Activated CD4-positive, alpha-beta T cell treated with anti-CD3 and anti-CD28 coated beads for 24 hours (primary cell): ENCODE measurements at regions not wholly inside any gene's neighbourhood (a gene's known extent, or its start where the extent isn't known, plus 50 kb on each side); places are given as distances from the start of the nearest gene placed in this dataset.

Experiments used
- DNase-seq, 2 donors: peaks; one replicate each; pipeline ENCODE4 v3.0.0-alpha.2; 2020; ENCODE audit warnings: low read depth in 2 of 2

- DNase-seq, result no peak
These were observed 1050.0 kb upstream of the INTU start for GRCh38 chr4:126582737-126583136.

GRCh38 chr4:126583509-126583908 lies 1049.2 kb upstream of the INTU start:
- no peak for DNase-seq

DNA sequence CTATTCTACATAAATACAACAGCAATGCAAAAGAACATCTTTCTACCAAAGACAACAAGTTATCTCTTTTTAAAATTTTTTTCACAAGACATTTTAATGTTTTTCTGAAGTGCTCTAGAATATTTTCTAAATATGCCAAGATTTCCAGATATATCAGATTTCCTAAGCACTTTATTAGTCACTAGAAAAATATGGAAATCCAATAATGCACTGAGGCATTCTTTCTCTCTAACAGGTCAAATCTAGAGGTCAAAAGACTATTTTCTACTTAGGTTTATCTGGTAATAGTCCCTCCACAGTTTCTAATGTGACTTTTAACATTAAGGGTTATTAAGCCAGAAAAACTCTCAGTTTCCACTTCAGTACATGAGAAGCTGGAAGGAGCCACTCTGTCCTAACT lies 1041.2 kb upstream of the INTU start:
- no peak for DNase-seq

DNA sequence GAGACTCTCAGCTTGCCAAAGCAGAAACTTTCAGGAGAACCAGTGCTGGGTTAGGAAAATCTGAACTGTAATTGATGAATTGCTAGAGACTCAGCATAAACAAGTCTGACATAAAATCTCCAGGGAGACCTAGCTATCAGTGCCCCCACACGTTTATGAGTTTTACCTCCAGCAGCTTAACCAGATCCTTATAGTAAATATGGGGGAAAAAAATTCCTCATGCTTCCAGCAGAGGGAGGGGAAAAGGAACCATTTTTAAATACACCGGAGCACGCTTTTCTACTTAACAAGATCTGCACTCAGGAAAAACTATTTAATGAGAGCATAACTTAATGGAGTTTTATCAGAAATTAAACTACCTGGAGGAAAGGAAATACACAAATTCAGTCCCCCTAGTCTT lies 1040.7 kb upstream of the INTU start:
- DNase-seq, result no peak

GRCh38 chr4:126593626-126594025 lies 1039.1 kb upstream of the INTU start:
- DNase-seq, result no peak

GRCh38 chr4:126595643-126596042 lies 1037.1 kb upstream of the INTU start:
- no peak for DNase-seq

GRCh38 chr4:126599746-126600145 lies 1033.0 kb upstream of the INTU start:
- no peak for DNase-seq

DNA sequence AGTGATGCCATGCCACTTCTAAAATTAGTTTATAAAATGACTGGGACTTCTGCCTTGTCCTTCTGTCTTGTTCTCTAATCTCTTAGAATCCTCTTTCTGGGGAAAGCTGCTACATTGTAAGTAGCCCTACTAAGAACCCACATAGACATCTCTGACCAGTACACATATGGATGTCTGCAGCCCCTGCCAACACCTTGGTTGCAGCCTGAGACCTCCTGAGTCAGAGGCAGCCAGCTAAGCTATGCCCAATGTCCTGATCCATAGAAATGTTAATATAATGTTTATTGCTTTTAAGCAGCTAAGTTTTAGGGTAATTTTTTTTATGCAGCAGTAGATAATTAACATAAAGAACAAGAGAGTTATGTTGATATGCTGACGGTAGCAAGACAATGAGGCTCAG lies 1029.5 kb upstream of the INTU start:
- no peak for DNase-seq

- DNase-seq, result no peak
These were observed 1028.9 kb upstream of the INTU start for GRCh38 chr4:126603825-126604224.

DNA sequence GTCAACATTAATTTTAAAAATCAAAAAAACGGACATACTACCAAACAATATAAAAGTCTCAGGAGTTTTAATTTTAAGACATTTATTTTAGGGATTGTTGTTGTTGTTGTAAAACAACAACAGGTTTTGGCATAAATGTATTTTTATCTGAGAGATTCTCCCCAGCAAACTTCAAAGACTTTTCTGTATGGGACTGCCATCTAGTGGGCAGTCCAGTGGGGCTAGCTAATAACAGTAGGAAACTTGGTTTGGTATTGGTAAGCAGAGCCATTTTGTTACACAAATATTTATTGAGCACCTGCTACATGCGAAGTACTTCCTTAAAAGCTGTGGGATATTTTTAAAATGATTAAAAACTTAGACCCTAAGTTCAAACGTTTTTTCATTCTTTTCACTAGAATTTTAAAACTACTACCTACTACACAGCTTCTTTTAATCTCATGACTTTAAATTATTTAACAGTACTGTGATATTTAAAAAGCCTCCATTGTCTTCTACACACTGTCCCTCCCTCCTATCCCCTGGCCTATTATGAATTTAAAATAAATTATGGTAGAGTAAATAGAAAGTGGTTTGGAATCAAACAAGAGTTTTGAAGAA lies 1028.4 kb upstream of the INTU start:
- no peak for DNase-seq

DNA sequence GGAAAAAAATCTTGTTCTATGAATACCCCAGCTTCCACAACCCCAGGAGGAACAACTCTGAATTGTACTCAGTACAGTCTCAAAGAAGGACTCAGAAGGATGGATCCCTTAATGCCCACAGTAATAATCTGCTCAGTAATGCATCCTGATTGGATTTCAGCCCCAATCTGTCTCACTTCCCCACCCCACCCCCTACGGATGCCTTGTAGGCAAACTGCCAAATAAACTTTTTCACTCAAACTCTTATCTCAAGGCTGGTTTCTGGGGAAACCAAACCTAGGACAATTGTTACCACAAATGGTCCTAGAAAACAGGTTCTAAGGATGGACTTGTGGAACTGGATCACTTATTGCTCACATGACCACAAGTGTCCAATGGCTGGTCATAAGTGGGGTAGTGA lies 1021.8 kb upstream of the INTU start:
- no peak for DNase-seq

- DNase-seq, result no peak
These were observed 1020.9 kb upstream of the INTU start for GRCh38 chr4:126611900-126612299.

- no peak for DNase-seq
These were observed 1018.4 kb upstream of the INTU start for GRCh38 chr4:126614356-126614855.

- no peak for DNase-seq
These were observed 1016.0 kb upstream of the INTU start for GRCh38 chr4:126616795-126617194.

DNA sequence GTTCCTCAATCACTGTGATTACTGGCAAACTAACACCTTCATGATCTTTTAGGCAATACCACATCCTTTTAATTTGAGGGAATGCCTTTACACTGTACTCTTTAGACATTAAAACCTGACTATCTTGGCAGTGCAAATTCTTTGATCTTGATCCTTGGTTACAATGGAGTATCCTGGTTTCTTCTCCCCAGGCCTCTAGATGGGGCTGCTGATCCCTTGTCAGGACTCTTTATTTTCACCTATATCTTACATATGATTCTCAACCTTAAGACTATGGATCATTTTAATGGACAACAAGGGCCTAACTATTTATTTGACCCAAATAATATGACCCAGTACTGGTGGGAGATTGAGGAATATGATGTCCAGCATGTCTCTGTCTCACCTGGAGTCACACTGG lies 1005.5 kb upstream of the INTU start:
- DNase-seq, result no peak

- DNase-seq, result no peak
These were observed 1003.8 kb upstream of the INTU start for GRCh38 chr4:126628933-126629332.

GRCh38 chr4:126630230-126630629 lies 1002.5 kb upstream of the INTU start:
- DNase-seq, result no peak

GRCh38 chr4:126633306-126633705 lies 999.5 kb upstream of the INTU start:
- DNase-seq, result no peak

GRCh38 chr4:126637706-126638105 lies 995.1 kb upstream of the INTU start:
- no peak for DNase-seq

DNA sequence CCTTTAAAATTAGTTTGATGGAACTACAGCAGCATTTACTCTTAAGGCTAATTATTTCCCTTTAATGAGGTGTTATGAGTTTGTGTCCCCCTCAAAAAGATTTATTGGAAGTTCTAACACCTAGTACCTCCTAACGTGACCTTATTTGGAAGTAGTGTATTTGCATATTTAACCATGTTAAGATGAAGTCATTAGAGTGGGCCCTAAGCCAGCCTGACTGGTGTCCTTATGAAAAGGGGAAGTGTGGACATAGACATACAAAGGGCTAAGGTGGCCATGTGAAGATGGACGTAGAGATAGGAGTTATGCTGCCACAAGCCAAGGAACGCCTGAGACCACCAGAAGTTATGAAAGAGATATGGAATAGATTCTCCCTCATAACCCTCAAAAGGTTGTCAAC lies 985.4 kb upstream of the INTU start:
- no peak for DNase-seq

GRCh38 chr4:126647756-126648397 lies 984.9 kb upstream of the INTU start:
- DNase-seq, result no peak

DNA sequence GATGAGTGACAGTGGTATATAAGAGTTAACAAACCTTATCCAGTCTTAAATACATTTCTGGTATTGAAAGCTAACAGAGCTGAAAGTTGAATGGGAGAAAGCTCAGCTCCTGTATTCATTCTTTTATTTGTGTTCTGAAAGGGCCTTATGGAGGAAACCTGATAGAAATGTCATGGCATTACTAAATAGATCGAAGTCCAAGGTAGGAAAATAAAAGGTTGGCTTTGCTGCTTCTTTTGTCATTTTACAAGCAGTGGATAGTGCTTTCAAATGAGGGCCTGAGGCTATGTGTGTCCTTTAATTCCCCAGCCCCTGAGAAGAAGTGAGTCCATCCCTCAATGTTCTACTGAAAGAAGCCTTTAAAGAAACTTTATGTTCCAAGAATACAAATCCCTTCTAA lies 974.3 kb upstream of the INTU start:
- no peak for DNase-seq

DNA sequence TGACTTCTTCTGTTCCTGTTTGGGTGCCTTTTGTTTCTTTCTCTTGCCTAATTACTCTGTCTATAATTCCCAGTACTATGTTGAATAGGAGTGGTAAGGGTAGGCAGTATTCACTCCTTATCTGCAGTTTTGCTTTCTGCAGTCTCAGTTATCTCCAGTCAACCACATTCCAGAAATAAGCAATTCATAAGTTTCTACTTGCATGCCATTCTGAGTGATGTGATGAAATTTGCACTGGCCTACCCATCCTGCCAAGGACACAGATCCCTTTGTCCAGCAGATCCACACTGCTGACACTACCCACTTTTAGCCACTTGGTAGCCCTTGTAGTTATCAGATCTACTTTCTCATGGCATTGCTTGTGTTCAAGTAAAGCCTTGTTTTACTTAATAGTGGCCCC lies 971.6 kb upstream of the INTU start:
- no peak for DNase-seq

DNA sequence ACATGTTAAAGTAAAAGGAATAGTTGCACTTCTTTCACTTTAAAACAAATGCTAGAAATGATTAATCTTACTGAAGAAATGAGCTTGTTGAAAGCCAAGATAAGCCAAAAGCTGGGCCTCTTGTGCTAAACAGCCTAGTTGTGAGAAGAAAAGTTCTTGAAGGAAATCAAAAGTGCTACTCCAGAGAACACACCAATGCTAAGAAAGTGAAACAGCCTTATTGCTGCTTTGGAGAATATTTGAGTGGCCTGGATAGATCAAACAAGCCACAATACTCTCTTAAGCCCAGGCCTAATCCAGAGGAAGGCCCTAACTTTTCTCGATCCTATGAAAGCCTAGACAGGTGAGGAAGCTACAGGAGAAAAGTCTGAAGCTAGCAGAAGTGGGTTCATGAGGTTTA lies 967.9 kb upstream of the INTU start:
- DNase-seq, result no peak
